DMS 273 (cell line): ENCODE measurements at regions not wholly inside any gene's neighbourhood (a gene's known extent, or its start where the extent isn't known, plus 50 kb on each side); places are given as distances from the start of the nearest gene placed in this dataset.
"Not testable (repeated sequence)": the region's sequence is repeated elsewhere in the genome, so short reads cannot be mapped to it uniquely, and the experiment has no call there.

Experiments used
- DNase-seq: peaks from one replicate; lab custom pipeline; 2025; ENCODE audit not compliant: unreplicated experiment; lab: John Stamatoyannopoulos, UW

DNA sequence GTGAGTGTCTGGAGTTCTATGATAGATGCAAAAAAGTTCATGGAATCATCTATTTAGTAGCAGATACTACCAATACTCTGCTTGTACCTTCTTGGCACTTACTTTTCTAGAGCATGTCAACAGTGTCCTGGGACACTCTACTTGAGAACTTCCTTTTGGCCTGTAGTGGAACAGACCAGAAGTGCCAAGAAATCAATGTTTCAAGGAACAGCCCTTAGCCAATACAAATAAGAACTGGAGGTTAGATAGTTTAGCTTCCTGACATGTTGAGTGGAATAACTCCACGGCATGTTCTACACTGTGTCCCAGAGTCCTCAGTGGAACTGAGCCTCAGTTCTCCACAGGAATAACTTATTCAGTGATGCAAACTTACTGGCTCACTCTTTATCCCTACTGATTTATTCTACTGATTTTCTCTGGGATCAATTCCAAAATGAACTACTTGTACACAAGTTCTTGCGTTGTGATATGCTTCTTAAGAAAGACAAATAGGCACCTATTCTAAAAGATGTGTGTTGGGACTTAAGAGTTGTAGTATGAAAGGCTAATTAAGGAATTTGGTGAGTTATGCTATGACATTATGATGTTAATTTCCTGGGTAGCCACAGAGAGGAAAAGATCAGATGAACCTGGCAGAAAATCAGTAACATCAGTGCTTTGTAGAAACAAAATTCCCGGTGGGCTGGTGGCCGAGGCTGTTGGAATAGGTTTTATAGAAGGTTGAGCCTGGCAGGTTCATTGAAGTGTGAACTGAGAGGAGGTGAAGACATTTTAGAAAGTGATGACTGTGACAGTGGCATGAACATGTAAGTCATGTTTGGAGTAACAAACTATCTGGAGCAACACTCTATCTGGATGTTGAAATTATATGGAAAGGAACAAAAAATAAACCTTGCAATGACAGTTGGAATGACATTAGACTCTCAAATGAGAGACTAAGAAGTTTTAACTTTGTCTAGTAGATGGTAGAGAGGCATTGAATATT lies 101.8 kb upstream of the RBMS3 start:
- no peak for DNase-seq

DNA sequence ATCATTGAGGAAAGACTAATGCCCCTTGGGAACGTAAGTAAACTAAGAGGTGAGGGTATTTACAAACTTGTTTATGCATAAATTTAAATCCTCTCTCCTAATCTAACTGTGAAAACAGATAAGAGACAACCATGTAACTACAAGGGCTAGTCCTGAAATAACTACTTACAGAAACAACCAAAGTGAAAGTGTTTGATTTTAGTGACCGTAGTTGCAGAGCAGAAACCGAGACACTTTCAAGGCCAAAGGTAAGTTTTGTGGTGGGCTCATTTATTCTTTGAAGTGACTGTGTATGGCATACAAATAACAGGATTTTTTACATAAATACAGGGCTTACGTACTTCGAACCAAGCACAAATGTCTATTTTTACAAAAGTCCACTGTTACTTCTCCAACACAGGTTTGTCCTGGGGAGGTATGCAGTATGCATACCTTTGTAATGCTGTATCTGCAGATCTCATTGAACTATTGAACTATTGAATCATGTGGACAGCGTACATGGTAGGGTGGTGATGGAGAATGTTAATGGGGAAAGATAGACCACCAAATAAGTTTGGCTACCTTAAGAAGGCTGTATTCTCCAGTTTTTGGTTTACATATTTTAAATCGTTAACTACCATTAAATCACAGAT lies 99.6 kb upstream of the RBMS3 start:
- no peak for DNase-seq

- DNase-seq, result no peak
Observed at GRCh38 chr3:29181872-29182271, 99.0 kb upstream of the RBMS3 start.

DNA sequence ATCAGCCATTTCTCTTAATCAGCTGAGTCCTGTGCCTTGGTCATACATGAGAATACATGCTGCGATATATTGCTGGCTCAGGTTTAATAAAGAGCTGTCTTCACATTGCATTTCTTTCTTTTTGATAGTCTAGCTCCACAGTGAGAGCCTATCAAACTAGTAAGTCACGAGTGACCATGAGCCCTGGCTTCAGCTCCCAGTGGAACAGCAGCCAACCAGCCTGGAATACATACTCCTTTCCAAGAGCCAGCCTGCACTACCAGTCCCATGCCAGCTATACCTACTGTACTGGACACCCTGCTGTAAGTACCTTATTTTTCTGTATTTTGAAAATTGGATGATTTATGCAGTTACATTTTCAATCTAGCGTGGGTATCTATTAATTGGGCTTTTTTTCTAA lies 98.0 kb upstream of the RBMS3 start:
- not testable (repeated sequence) for DNase-seq

GRCh38 chr3:29183346-29184087 lies 97.4 kb upstream of the RBMS3 start:
- DNase-seq, result no peak

DNA sequence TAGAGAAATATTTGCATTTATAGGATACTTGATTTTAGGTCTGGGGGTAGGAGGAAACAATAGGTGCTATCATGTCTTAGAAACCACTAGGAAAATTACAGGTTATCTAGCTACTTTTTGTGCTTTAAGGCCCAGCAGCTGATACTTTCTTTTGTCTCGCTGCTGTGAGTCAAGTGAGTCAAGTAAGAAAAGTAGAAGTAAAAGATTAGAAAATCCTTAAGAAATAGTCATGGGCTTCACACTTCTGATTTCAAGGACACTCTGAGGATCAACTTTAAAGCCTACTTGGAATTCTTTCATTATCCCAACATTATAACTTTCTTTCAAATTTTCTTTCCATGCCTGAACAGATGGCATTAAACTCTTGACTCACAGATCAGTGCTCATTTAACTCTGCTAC lies 95.2 kb upstream of the RBMS3 start:
- DNase-seq, result no peak

GRCh38 chr3:29186131-29186599 lies 94.7 kb upstream of the RBMS3 start:
- no peak for DNase-seq

GRCh38 chr3:29186982-29187725 lies 93.7 kb upstream of the RBMS3 start:
- DNase-seq, result no peak

- no peak for DNase-seq
Observed at GRCh38 chr3:29189328-29189727, 91.5 kb upstream of the RBMS3 start.

DNA sequence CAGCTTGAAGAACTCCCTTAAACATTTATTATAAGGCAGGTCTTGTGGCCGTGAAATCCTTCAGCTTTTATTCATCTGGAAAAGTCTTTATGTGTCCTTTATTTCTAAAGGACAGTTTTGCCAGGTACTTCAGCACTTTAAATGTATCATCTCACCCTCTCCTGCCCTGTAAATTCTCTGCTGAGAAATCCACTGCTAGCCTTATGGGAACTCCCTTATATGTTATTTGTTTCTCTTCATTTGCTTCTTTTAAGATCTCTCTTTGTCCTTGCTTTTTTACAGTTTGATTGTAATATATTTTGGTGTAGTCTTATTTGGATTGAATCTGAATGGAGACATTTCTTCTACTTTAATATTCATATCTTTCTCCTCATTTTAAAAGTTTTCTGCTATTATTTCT lies 86.7 kb upstream of the RBMS3 start:
- no peak for DNase-seq

DNA sequence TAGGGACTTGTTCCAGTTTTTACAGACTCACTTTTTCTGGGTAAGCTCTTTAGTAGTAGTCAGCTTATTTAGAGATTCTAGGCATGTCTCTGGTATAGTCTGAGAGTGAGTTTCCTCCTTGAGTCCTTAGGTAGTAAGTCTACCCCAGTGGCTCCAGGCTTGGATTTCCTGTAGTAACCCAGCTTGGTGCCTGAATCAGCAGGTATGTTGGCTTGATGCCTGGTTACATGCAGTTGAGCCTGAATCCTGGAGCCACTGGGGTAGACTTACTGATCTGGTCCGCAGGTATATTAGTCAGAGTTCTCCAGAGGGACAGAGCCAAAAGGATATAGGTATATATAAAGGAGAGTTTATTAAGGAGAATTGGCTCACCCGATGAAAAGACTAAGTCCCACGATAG lies 85.8 kb upstream of the RBMS3 start:
- no peak for DNase-seq

DNA sequence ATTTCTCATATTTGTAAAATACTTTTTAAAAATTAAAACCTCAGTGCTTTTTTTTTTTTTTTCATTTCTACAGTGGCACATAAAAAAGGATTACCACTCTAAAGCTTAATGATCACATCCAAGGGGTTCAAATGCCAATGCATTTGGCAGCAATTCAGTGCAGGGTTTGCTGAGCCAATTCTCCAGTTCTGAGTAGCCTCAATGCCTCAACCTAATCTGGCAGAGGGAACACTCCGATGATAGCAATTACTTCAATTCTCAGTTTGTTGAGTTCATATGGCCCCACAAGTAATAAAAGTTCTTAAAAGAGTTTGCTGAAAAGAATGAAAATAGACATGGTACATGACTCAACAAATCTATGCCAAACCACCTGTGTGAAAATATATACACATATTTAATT lies 79.3 kb upstream of the RBMS3 start:
- DNase-seq, result peak; percentile 4

DNA sequence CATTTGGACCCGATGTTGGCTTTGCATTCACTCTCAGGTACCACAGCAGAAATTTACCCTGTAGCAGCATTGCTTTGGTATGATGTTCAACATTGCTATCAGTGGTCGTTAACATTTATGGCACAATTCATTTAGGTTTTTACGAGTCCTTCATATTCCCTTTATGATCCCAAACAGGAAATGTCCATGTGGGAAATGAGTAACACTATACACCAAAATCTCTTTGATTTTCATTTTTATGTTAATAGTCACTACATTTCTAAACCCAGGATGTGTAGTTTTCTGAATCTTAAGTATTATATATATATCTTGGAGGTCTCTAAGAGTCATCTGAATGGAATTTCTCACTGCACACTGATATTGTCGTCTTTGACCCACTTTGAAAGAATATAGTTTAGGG lies 78.5 kb upstream of the RBMS3 start:
- no peak for DNase-seq

- no peak for DNase-seq
Observed at GRCh38 chr3:29203851-29204250, 77.0 kb upstream of the RBMS3 start.

DNA sequence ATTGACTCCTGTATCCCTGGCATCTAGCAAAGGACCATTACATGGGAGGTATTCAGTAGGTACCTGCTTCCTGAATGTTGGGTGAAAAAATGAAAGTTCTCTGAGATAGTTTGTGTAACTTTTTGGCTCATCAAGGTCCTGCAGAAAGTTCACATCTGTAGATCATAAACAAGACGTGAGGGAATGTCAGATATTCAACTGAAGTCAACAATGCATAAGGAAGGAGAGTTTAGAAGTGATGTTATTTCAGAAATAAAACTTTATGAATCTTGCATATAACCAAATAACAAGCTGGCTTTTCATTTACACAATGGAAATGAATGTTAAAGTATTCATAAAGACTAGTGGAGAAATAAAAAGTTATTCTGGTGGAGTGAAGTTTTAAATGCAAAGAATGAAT lies 73.4 kb upstream of the RBMS3 start:
- DNase-seq, result no peak

DNA sequence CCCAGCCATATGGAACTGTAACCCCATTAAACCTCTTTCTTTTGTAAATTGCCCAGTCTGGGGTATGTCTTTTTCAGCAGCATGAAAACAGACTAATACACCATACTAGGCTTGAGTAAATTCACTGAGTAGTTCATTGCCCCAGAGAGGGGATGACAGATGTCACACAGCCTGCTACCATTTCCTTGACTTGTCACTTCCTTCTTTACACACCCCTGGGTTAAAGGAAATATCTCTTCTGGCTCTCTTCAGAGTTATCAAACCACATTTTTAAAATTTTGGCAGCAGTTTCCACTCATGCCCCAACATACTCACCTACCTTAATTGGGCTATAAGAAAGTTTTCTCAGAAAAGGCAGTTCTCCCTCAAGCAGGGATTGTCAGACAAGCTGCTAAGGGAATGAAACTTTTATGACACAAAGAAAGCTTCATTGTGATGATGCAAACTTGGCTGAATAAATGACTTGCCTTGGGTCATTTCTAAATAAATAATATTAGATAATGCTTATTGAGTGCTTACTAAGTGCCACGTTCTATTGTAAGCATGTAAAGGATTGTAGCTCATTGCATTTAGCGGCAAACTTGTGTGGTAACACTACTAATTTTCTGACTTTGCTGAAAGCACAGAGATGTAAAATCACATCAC lies 68.0 kb upstream of the RBMS3 start:
- no peak for DNase-seq

DNA sequence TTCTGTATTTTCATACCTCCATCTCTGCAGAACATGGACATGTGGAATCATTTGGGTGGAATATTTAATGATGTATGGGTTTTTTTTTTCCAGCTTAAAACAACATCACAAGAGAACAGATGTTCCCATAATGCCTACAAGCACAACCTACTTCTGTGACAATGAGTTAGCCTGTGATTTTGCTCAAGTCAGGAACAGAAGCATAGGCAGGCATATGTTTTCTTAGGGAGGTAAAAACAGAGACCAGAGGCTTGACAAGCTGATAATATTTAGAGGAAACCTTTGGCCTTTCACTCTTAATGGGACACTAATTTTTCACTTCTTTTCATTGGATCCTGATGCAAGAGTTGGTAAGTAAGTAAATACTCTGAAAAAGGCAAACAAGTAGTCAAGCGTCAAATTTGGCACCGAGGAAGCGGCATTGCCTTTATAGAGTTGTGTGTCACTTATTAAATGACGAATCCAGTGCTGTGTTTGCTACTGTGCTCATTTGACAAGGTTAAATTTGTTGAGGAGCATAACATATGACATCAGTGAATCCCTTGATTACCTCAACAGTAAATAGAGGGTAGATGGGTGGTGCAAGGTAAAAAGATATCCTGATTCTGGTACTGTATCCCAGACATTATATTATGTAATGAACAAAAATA lies 66.7 kb upstream of the RBMS3 start:
- peak; percentile 0 for DNase-seq

GRCh38 chr3:29215948-29216347 lies 64.9 kb upstream of the RBMS3 start:
- DNase-seq, result no peak

GRCh38 chr3:29226706-29227105 lies 54.2 kb upstream of the RBMS3 start:
- peak; percentile 6 for DNase-seq

DNA sequence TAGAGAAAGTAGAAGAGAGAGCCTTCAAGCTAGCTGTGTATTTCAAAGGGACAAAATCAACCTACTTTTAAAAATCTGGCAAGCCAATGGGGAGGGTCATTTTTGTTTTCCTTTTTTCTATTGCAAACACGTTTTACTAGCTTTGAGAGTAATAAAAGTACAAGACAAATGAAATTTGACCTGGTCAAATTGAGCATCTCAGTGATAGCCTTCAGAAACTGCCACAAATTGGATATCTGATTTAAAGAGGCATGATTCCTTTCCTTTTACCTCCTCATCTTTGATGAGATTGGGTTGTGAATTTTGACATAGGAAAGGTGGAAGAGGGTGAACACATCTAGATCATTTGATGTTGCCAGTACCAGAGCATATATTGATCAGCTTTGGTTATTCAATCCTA lies 53.6 kb upstream of the RBMS3 start:
- DNase-seq, result no peak
